Choroid plexus epithelial cell (primary cell): ENCODE measurements at regions not wholly inside any gene's neighbourhood (a gene's known extent, or its start where the extent isn't known, plus 50 kb on each side); places are given as distances from the start of the nearest gene placed in this dataset.

Source experiments
- DNase-seq: peaks from one replicate; pipeline ENCODE4 v3.0.0-alpha.2; 2010; ENCODE audit warnings: low read depth
- H3K4me3 ChIP-seq: 2 replicates; pipeline ENCODE4 v1.5.1; 2011; ENCODE audit warnings: low read depth, mild to moderate bottlenecking, control low read depth, low read length, moderate library complexity
- TF ChIP-seq, protein P1 (sequence below): conservative IDR thresholded peaks from 2 replicates; pipeline ENCODE4 v1.5.1; 2011; ENCODE audit warnings: low read depth, mild to moderate bottlenecking, control low read depth, inconsistent platforms, low read length, moderate library complexity

DNA sequence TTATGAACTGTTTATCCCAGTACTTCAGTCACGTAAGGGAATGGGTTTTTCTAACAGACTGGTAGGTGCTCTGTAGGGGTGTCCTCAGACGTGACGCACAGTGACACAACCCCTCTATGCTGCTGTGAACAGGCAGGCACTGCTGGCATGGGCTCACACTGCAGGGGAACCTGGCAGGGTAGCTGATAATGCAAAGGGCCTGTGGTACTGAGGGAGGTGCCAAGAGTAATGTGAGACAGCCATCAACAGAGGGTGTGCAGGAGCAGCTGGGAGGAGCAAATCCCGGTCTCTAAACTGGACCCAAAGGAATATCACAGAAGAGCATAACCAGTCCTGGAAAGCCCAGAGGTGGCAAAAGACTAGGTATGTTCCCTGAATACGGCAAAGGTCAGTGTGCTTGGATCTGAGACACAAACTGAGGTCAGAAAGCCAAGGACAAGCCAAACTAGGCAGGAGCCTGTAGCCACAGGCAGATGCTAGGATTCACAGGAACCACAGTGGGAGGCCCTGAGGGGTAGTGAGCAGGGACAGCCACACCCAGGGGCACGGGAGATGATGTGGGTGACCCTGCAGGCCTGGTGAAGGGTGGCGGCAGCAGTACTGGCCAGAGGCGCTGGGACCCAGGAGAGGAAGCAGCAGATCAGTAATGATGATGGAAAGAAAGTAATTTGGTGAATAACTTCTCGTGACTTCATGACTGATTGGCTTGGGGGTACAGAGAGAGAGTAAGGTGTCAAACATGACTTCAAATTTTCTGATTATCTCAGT is 248.1 kb upstream of the CHRNA7 start:
- TF ChIP-seq, protein P1, sequence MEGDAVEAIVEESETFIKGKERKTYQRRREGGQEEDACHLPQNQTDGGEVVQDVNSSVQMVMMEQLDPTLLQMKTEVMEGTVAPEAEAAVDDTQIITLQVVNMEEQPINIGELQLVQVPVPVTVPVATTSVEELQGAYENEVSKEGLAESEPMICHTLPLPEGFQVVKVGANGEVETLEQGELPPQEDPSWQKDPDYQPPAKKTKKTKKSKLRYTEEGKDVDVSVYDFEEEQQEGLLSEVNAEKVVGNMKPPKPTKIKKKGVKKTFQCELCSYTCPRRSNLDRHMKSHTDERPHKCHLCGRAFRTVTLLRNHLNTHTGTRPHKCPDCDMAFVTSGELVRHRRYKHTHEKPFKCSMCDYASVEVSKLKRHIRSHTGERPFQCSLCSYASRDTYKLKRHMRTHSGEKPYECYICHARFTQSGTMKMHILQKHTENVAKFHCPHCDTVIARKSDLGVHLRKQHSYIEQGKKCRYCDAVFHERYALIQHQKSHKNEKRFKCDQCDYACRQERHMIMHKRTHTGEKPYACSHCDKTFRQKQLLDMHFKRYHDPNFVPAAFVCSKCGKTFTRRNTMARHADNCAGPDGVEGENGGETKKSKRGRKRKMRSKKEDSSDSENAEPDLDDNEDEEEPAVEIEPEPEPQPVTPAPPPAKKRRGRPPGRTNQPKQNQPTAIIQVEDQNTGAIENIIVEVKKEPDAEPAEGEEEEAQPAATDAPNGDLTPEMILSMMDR = no peak
- H3K4me3 ChIP-seq = no peak overlapping the region
- no peak for DNase-seq

DNA sequence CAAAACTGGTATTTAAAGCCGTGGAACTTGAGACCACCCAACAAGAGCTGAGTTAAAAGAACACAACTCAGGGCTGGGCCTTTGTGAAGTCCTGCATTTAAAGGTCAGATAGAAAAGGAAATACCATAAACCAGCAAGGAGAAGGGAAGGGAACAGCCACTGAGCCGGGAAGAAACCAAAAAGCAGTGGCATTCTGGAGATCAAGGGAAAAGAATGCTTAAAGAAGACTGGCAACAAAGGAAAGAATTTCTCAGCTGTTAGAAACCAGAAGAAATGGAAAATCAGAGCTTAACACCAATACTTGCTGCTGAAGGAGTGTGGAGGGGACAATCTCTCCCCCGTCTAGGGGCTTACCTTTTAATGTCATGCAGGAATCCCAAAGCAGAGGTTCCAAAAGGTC is 247.4 kb upstream of the CHRNA7 start:
- no peak for DNase-seq
- no peak overlapping the region for H3K4me3 ChIP-seq
- TF ChIP-seq, protein P1 = no peak

DNA sequence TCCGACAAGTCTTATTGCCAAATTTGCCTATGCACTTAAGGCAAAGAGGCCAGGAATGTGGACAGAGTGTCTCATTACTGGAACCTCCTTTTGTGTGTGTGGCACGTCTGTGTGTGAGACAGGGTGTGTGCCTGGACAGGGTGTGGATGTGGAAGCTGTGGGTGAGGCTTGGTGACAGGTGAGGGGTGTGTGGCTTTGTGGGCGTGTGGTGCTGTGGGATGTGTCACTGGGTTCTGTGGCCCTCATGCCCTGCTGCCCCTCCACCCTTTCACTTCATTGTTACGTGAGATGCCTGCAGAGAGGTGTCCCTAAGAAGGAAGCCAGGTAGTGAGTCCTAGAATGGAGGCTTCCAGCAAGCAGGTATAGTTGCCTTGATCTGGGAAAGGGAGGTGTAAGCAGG is 244.0 kb upstream of the CHRNA7 start:
- TF ChIP-seq, protein P1 = no peak
- no peak overlapping the region for H3K4me3 ChIP-seq
- no peak for DNase-seq

DNA sequence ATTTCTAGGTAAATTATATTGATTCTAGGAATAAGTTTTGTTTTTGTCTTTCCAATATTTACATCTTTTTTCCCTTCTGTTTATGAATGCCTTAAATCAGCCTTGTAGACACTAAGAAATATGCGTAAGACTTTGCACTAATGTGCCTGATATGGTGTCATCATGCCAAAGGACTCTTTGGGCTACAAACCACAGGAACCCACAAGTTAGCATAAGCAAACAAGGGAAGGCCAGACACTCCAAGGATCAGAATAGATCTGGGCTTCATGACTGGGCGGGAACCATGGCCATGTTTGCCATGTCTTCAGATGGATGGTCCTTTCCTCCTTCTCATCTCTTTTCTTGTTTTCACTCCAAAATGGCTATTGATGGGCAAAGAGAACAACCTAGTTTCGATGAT is 242.2 kb upstream of the CHRNA7 start:
- DNase-seq = no peak
- TF ChIP-seq, protein P1 = no peak

DNA sequence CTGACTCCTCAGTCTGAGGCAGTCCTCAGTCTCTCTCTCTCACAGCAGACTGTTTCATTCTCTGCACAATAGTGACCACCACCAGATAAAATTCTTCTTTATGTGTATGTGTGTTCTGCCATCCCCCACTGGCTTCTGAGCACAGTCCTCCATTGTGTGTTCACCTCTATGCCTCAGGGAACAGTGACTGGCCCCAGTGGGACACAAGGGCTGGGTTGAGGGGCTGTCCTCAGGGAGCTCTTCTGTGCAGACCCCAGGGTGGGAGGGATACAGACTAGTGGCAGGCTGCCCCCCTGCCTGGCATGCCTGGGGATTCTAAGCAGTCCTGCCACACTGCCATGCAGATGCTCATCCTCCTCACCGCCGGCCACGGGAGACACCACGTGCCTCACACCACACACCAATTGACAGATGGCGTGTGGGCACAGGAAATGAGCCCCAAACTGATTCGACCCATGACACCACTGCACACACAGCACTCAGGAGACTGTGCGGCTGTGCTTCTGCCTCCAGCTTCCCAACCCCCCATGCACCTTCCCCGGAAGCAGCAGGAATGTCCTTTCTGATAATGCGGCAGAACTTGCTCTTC is 237.6 kb upstream of the CHRNA7 start:
- TF ChIP-seq, protein P1 = no peak
- no peak overlapping the region for H3K4me3 ChIP-seq
- no peak for DNase-seq

More for the DNA sequence above, 242.2 kb upstream of the CHRNA7 start:
- no peak overlapping the region for H3K4me3 ChIP-seq

DNA sequence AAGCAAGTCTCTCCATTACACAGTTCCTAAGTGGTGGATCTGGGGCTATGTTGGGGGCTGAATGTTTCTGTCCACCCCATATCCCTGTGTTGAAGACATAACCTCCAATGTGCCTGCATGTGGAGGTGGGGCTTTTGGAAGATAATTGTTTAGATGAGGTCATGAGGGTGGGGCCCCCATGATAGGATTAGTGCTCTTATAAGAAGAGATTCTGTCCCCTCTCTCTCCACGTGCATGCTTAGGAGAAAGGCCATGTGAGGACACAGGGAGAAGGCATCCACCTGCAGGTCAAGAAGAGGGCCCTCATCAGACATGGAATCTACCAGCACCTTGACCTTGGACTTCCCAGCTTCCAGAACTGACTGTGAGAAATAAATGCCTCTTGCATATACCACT is 231.0 kb upstream of the CHRNA7 start:
- TF ChIP-seq, protein P1 = no peak
- no peak for DNase-seq
- H3K4me3 ChIP-seq = no peak overlapping the region
